GM18502 (cell line): ENCODE measurements at regions not wholly inside any gene's neighbourhood (a gene's known extent, or its start where the extent isn't known, plus 50 kb on each side); places are given as distances from the start of the nearest gene placed in this dataset.

ENCODE experiments used
- ATAC-seq: cut with Tn5 transposase; IDR thresholded peaks from one replicate; pipeline ENCODE4 v1.9.1; 2021; ENCODE audit warnings: mild to moderate bottlenecking; ENCODE audit not compliant: unreplicated experiment, poor library complexity

GRCh38 chr5:77948476-77948875 is 172.3 kb upstream of the TBCA start:
- no peak for ATAC-seq

GRCh38 chr5:77947041-77947428 is 170.9 kb upstream of the TBCA start:
- no peak for ATAC-seq

GRCh38 chr5:77946381-77947040 is 170.4 kb upstream of the TBCA start:
- no peak for ATAC-seq

GRCh38 chr5:77945874-77946273 is 169.7 kb upstream of the TBCA start:
- no peak for ATAC-seq

- no peak for ATAC-seq
Measured at GRCh38 chr5:77944757-77945340, 168.7 kb upstream of the TBCA start.

GRCh38 chr5:77943851-77944250 is 167.7 kb upstream of the TBCA start:
- no peak for ATAC-seq

GRCh38 chr5:77942578-77943239 is 166.6 kb upstream of the TBCA start:
- ATAC-seq, result no peak

- peak; percentile 89 for ATAC-seq
Measured at GRCh38 chr5:77937015-77937908, 161.1 kb upstream of the TBCA start.

- peak; percentile 29 for ATAC-seq
Measured at GRCh38 chr5:77936365-77936693, 160.2 kb upstream of the TBCA start.

- ATAC-seq, result peak; percentile 65
Measured at GRCh38 chr5:77935506-77936364, 159.6 kb upstream of the TBCA start.

GRCh38 chr5:77928776-77929300 is 152.7 kb upstream of the TBCA start:
- ATAC-seq, result no peak

GRCh38 chr5:77926337-77926736 is 150.2 kb upstream of the TBCA start:
- ATAC-seq, result no peak

- no peak for ATAC-seq
Measured at GRCh38 chr5:77925503-77925902, 149.4 kb upstream of the TBCA start.

- ATAC-seq, result no peak
Measured at GRCh38 chr5:77924081-77924480, 147.9 kb upstream of the TBCA start.

GRCh38 chr5:77923666-77924065 is 147.5 kb upstream of the TBCA start:
- no peak for ATAC-seq

- ATAC-seq, result no peak
Measured at GRCh38 chr5:77921094-77921768, 145.1 kb upstream of the TBCA start.

GRCh38 chr5:77920359-77921058 is 144.4 kb upstream of the TBCA start:
- ATAC-seq, result no peak

GRCh38 chr5:77915346-77915745 is 139.2 kb upstream of the TBCA start:
- no peak for ATAC-seq

GRCh38 chr5:77912721-77913120 is 136.6 kb upstream of the TBCA start:
- no peak for ATAC-seq
